ENCODE measurements at regions not wholly inside any gene's neighbourhood (a gene's known extent, or its start where the extent isn't known, plus 50 kb on each side); places are given as distances from the start of the nearest gene placed in this dataset.

- TF ChIP-seq, protein P1, sequence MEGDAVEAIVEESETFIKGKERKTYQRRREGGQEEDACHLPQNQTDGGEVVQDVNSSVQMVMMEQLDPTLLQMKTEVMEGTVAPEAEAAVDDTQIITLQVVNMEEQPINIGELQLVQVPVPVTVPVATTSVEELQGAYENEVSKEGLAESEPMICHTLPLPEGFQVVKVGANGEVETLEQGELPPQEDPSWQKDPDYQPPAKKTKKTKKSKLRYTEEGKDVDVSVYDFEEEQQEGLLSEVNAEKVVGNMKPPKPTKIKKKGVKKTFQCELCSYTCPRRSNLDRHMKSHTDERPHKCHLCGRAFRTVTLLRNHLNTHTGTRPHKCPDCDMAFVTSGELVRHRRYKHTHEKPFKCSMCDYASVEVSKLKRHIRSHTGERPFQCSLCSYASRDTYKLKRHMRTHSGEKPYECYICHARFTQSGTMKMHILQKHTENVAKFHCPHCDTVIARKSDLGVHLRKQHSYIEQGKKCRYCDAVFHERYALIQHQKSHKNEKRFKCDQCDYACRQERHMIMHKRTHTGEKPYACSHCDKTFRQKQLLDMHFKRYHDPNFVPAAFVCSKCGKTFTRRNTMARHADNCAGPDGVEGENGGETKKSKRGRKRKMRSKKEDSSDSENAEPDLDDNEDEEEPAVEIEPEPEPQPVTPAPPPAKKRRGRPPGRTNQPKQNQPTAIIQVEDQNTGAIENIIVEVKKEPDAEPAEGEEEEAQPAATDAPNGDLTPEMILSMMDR (IDR thresholded peaks at IDR 0.05): no peak
- no peak for TF ChIP-seq POLR2A (IDR thresholded peaks at IDR 0.05)
Measured at GRCh38 chr1:113245252-113245651, 145.1 kb upstream of the MAGI3 start.

Measured in body of pancreas (tissue), 4 donors.